GM19395 (cell line): ENCODE measurements at regions not wholly inside any gene's neighbourhood (a gene's known extent, or its start where the extent isn't known, plus 50 kb on each side); places are given as distances from the start of the nearest gene placed in this dataset.

Experiments used
- ATAC-seq: cut with Tn5 transposase; IDR thresholded peaks from one replicate; pipeline ENCODE4 v1.9.1; 2021; ENCODE audit warnings: mild to moderate bottlenecking, moderate library complexity; ENCODE audit not compliant: unreplicated experiment

- no peak for ATAC-seq
Observed at GRCh38 chr21:25341981-25342380, 265.3 kb downstream of the MRPL39 start.

GRCh38 chr21:25338415-25338814 is 268.9 kb downstream of the MRPL39 start:
- ATAC-seq, result no peak

GRCh38 chr21:25334046-25334730 is 273.1 kb downstream of the MRPL39 start:
- ATAC-seq, result no peak

GRCh38 chr21:25331286-25331685 is 276.0 kb downstream of the MRPL39 start:
- ATAC-seq, result no peak

GRCh38 chr21:25330266-25330665 is 277.0 kb downstream of the MRPL39 start:
- no peak for ATAC-seq

GRCh38 chr21:25329227-25329825 is 278.0 kb downstream of the MRPL39 start:
- ATAC-seq, result no peak

- no peak for ATAC-seq
Observed at GRCh38 chr21:25328736-25329135, 278.5 kb downstream of the MRPL39 start.

GRCh38 chr21:25326181-25326580 is 281.1 kb downstream of the MRPL39 start:
- ATAC-seq, result no peak

GRCh38 chr21:25324666-25325065 is 282.6 kb downstream of the MRPL39 start:
- ATAC-seq, result no peak

GRCh38 chr21:25323356-25323949 is 283.8 kb downstream of the MRPL39 start:
- ATAC-seq, result no peak

GRCh38 chr21:25314247-25314646 is 293.0 kb downstream of the MRPL39 start:
- no peak for ATAC-seq

- ATAC-seq, result no peak
Observed at GRCh38 chr21:25313829-25314228, 293.5 kb downstream of the MRPL39 start.

GRCh38 chr21:25307489-25307888 is 299.8 kb downstream of the MRPL39 start:
- ATAC-seq, result no peak

- ATAC-seq, result no peak
Observed at GRCh38 chr21:25304611-25305010, 302.7 kb downstream of the MRPL39 start.

- no peak for ATAC-seq
Observed at GRCh38 chr21:25300632-25301031, 306.6 kb downstream of the MRPL39 start.

GRCh38 chr21:25298512-25299491 is 308.5 kb downstream of the MRPL39 start:
- peak; percentile 94 for ATAC-seq

GRCh38 chr21:25297117-25297516 is 310.2 kb downstream of the MRPL39 start:
- ATAC-seq, result no peak

GRCh38 chr21:25296252-25296651 is 311.0 kb downstream of the MRPL39 start:
- no peak for ATAC-seq

- no peak for ATAC-seq
Observed at GRCh38 chr21:25292396-25292795, 314.9 kb downstream of the MRPL39 start.

- peak; percentile 71 for ATAC-seq
Observed at GRCh38 chr21:25283720-25284119, 323.6 kb downstream of the MRPL39 start.

- ATAC-seq, result no peak
Observed at GRCh38 chr21:25281134-25281533, 326.1 kb downstream of the MRPL39 start.
